ENCODE measurements at regions not wholly inside any gene's neighbourhood (a gene's known extent, or its start where the extent isn't known, plus 50 kb on each side); places are given as distances from the start of the nearest gene placed in this dataset.

GRCh38 chr15:59918994-59919951, 84.8 kb upstream of the FOXB1 start:
- no peak for TF ChIP-seq CTCF (IDR thresholded peaks at IDR 0.05; ENCODE audit: insufficient read depth in 1 of 2, low read depth in 1 of 2, low read length in 1 of 2, severe bottlenecking in 1 of 2, unreplicated experiment in 1 of 2)
- Mint-ChIP-seq H3K27me3 (ENCODE audit: insufficient read depth, unreplicated experiment) (peaks cover 13% of the 10 kb centered on the region), H3K9me3 (ENCODE audit: unreplicated experiment) (no peaks in the 10 kb centered on the region), H3K27ac (ENCODE audit: unreplicated experiment) (no peak overlapping the region), H3K4me3 (ENCODE audit: unreplicated experiment) (no peak overlapping the region), H3K4me1 (ENCODE audit: low read depth, unreplicated experiment) (no peaks in the 10 kb centered on the region), H3K36me3 (ENCODE audit: insufficient read depth, unreplicated experiment) (no peaks in the 10 kb centered on the region)
- POLR2A ChIA-PET: no interaction called here
- BruUV-seq (replicated peaks): no TSS peak
- intact Hi-C loops (cut with micrococcal nuclease; ENCODE audit: unreplicated experiment): no loop called here
- no peak overlapping the region for H3K4me3 ChIP-seq (ENCODE audit: low read depth, low read length)
- no peaks in the 10 kb centered on the region for H3K27me3 ChIP-seq (replicated peaks; ENCODE audit: control insufficient read depth, insufficient read depth, low read length)
- CTCF ChIA-PET: no interaction called here
- no peaks in the 10 kb centered on the region for H3K36me3 ChIP-seq (ENCODE audit: control insufficient read depth, insufficient read depth, low read length)
- no peaks in the 10 kb centered on the region for H3K4me1 ChIP-seq
- H3K9me3 ChIP-seq: no peaks in the 10 kb centered on the region
- no peak for DNase-seq

- intact Hi-C loops (cut with micrococcal nuclease; ENCODE audit: unreplicated experiment): loop anchor here (1.0 to 2.0 kb wide), 4 partner anchors 161 to 409 kb away; no protein-coding TSS in a partner anchor
- Mint-ChIP-seq H3K4me1 (ENCODE audit: low read depth, unreplicated experiment) (no peaks in the 10 kb centered on the region), H3K36me3 (ENCODE audit: insufficient read depth, unreplicated experiment) (no peaks in the 10 kb centered on the region), H3K9me3 (ENCODE audit: unreplicated experiment) (no peaks in the 10 kb centered on the region), H3K27ac (ENCODE audit: unreplicated experiment) (no peak overlapping the region), H3K27me3 (ENCODE audit: insufficient read depth, unreplicated experiment) (peaks cover 17% of the 10 kb centered on the region), H3K4me3 (ENCODE audit: unreplicated experiment) (no peak overlapping the region)
- Histone ChIP-seq H3K4me3 (ENCODE audit: low read depth, low read length) (no peak overlapping the region), H3K4me1 (no peaks in the 10 kb centered on the region), H3K9me3 (no peaks in the 10 kb centered on the region), H3K27me3 (replicated peaks; ENCODE audit: control insufficient read depth, insufficient read depth, low read length) (no peaks in the 10 kb centered on the region), H3K36me3 (ENCODE audit: control insufficient read depth, insufficient read depth, low read length) (no peaks in the 10 kb centered on the region)
- TF ChIP-seq CTCF (IDR thresholded peaks at IDR 0.05; ENCODE audit: insufficient read depth in 1 of 2, low read depth in 1 of 2, low read length in 1 of 2, severe bottlenecking in 1 of 2, unreplicated experiment in 1 of 2): peak; percentile 39 to 60
- DNase-seq: peak; percentile 76 to 84
- BruUV-seq (replicated peaks): no TSS peak
- CTCF ChIA-PET: interaction anchor here (0.5 to 1.3 kb wide), 5 partner anchors 23 to 409 kb away, joined by 3 to 5 read pairs (median 4); no protein-coding TSS in a partner anchor
- POLR2A ChIA-PET: no interaction called here
Measured at GRCh38 chr15:59917504-59918157, 86.5 kb upstream of the FOXB1 start.

GRCh38 chr15:59906046-59906445, 98.1 kb upstream of the FOXB1 start:
- no peaks in the 10 kb centered on the region for H3K4me1 ChIP-seq
- Mint-ChIP-seq H3K4me1 (ENCODE audit: low read depth, unreplicated experiment) (peaks cover 7% of the 10 kb centered on the region), H3K4me3 (ENCODE audit: unreplicated experiment) (no peak overlapping the region), H3K27me3 (ENCODE audit: insufficient read depth, unreplicated experiment) (peaks cover 20% of the 10 kb centered on the region), H3K27ac (ENCODE audit: unreplicated experiment) (no peak overlapping the region), H3K36me3 (ENCODE audit: insufficient read depth, unreplicated experiment) (no peaks in the 10 kb centered on the region), H3K9me3 (ENCODE audit: unreplicated experiment) (no peaks in the 10 kb centered on the region)
- intact Hi-C loops (cut with micrococcal nuclease; ENCODE audit: unreplicated experiment): no loop called here
- POLR2A ChIA-PET: no interaction called here
- no peaks in the 10 kb centered on the region for H3K36me3 ChIP-seq (ENCODE audit: control insufficient read depth, insufficient read depth, low read length)
- no peaks in the 10 kb centered on the region for H3K27me3 ChIP-seq (replicated peaks; ENCODE audit: control insufficient read depth, insufficient read depth, low read length)
- CTCF ChIA-PET: no interaction called here
- BruUV-seq (replicated peaks): no TSS peak
- H3K9me3 ChIP-seq: no peaks in the 10 kb centered on the region
- no peak for TF ChIP-seq CTCF (IDR thresholded peaks at IDR 0.05; ENCODE audit: insufficient read depth in 1 of 2, low read depth in 1 of 2, low read length in 1 of 2, severe bottlenecking in 1 of 2, unreplicated experiment in 1 of 2)
- no peak for DNase-seq
- H3K4me3 ChIP-seq (ENCODE audit: low read depth, low read length): no peak overlapping the region

Measured in Caco-2 (cell line).